ENCODE measurements at regions not wholly inside any gene's neighbourhood (a gene's known extent, or its start where the extent isn't known, plus 50 kb on each side); places are given as distances from the start of the nearest gene placed in this dataset.
"Not testable (repeated sequence)": the region's sequence is repeated elsewhere in the genome, so short reads cannot be mapped to it uniquely, and the experiment has no call there.

DNA sequence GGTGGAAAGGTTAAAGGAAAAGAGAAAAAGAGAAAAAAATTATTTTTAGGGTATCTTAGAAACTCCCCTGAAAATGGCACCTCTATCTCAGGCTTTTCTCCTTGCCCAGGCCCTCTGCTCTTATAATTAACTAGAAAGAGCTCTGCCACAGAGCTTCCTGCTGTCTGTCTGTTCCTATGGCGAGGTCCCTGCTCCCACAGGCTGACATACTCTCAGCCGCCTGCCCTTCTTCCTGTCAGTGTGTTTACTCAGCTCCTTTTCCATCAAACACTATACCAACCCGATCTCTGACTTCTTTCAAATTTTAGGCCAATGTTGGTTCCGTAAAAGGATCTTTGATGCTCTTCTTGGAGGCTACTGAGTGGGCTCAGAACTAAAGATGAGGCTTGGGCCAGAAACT lies 482.6 kb downstream of the DMAC1 start:
- Histone ChIP-seq H3K9me3 (replicated peaks) (peaks cover 32% of the 10 kb centered on the region), H3K4me3 (no peak overlapping the region), H3K4me1 (peaks cover 23% of the 10 kb centered on the region), H3K27ac (replicated peaks) (peak overlapping the region; percentile 72), H3K36me3 (no peaks in the 10 kb centered on the region), H3K27me3 (ENCODE audit: low read depth) (no peaks in the 10 kb centered on the region)
- TF ChIP-seq CTCF (IDR thresholded peaks at IDR 0.05; ENCODE audit: borderline replicate concordance): no peak
- no peak for DNase-seq
- intact Hi-C loops (cut with micrococcal nuclease): no loop called here

DNA sequence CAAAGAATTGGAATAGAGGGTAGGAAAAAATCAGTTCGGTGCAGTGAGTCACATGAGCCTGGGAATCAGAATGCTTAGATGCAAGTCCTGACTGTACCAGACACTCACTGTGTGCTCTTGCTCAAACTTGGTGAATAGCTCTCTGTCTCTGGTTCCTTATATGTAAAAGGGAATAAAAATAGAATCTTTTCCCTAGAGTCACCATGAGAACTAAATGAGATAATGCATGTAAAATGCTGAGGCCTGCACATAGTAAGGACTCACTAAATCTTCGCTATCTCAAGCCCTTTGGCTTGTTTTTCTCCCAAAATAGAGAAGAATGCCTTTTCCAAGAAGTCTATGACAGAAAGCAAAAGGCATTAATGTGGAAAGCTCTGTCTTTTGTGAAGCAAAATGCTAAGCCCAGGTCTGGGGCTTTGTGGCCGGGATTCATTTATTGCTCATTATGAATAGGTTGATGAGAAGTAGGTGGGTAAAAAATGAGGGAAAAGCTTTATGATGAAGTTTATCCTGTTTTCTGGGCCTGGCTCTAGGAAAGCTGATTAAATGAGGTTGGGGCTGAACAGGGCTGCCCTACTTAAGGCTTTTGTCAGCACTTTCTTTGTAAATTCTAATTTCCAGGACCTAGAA lies 483.3 kb downstream of the DMAC1 start:
- H3K27me3 ChIP-seq (ENCODE audit: low read depth): no peaks in the 10 kb centered on the region
- no peak for TF ChIP-seq CTCF (IDR thresholded peaks at IDR 0.05; ENCODE audit: borderline replicate concordance)
- peaks cover 23% of the 10 kb centered on the region for H3K4me1 ChIP-seq
- no peak for DNase-seq
- no peaks in the 10 kb centered on the region for H3K36me3 ChIP-seq
- H3K9me3 ChIP-seq (replicated peaks): peaks cover 39% of the 10 kb centered on the region
- H3K27ac ChIP-seq (replicated peaks): peak overlapping the region; percentile 72
- no peak overlapping the region for H3K4me3 ChIP-seq
- intact Hi-C loops (cut with micrococcal nuclease): no loop called here

DNA sequence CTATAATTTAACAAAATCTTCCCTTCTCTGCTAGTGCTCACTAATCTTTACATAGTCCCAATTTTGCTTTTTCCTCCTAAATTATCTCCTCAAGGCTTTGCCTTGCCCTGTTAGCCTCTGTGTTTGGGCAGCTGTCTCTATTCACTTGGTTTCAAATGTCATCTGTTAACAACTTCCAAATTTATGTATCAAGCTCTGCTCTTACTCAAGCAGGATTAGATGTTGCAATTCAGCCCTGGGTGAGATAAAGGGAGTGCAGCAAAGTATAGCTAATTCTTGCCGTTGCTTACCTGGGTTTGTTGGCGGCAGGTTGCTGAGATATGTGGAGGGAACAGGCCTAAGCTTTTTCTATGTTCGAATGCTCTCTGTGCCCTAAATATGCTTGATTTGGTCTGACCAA lies 483.8 kb downstream of the DMAC1 start:
- Histone ChIP-seq H3K9me3 (replicated peaks) (peaks cover 44% of the 10 kb centered on the region), H3K4me1 (peaks cover 23% of the 10 kb centered on the region), H3K27me3 (ENCODE audit: low read depth) (no peaks in the 10 kb centered on the region), H3K4me3 (no peak overlapping the region), H3K36me3 (no peaks in the 10 kb centered on the region), H3K27ac (replicated peaks) (peak overlapping the region; percentile 72)
- TF ChIP-seq CTCF (IDR thresholded peaks at IDR 0.05; ENCODE audit: borderline replicate concordance): no peak
- no peak for DNase-seq
- intact Hi-C loops (cut with micrococcal nuclease): no loop called here

DNA sequence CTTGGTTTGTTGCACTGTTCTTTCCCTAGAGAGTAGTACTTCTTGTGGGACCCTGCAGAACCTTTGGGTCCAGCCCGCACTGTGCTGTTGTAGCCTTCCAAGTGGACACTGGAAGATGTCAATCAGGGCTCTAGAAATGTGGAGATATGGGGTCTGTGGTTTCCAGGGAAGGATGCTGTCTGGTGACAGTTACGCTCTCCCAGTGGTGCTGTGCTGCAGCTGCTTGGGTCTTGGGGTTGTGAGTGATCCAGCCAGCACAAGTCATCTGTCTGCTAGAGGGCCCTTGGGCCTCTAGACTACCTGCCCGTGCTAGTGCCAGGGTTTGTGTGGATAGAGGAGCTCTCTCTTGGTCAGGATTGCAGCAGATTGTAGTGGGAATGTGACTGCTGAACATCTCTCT lies 484.5 kb downstream of the DMAC1 start:
- H3K4me3 ChIP-seq: no peak overlapping the region
- peak overlapping the region; percentile 72 for H3K27ac ChIP-seq (replicated peaks)
- TF ChIP-seq CTCF (IDR thresholded peaks at IDR 0.05; ENCODE audit: borderline replicate concordance): no peak
- intact Hi-C loops (cut with micrococcal nuclease): no loop called here
- H3K4me1 ChIP-seq: peaks cover 23% of the 10 kb centered on the region
- peaks cover 51% of the 10 kb centered on the region for H3K9me3 ChIP-seq (replicated peaks)
- no peaks in the 10 kb centered on the region for H3K27me3 ChIP-seq (ENCODE audit: low read depth)
- no peaks in the 10 kb centered on the region for H3K36me3 ChIP-seq
- no peak for DNase-seq

- H3K27me3 ChIP-seq (ENCODE audit: low read depth): no peaks in the 10 kb centered on the region
- no peaks in the 10 kb centered on the region for H3K36me3 ChIP-seq
- peaks cover 23% of the 10 kb centered on the region for H3K4me1 ChIP-seq
- H3K4me3 ChIP-seq: no peak overlapping the region
- H3K27ac ChIP-seq (replicated peaks): no peak overlapping the region
- peaks cover 68% of the 10 kb centered on the region for H3K9me3 ChIP-seq (replicated peaks)
- TF ChIP-seq CTCF (IDR thresholded peaks at IDR 0.05; ENCODE audit: borderline replicate concordance): no peak
- intact Hi-C loops (cut with micrococcal nuclease): no loop called here
- no peak for DNase-seq
Observed at GRCh38 chr9:7313389-7313788, 486.2 kb downstream of the DMAC1 start.

- intact Hi-C loops (cut with micrococcal nuclease); H3K27ac ChIP-seq (replicated peaks); H3K4me1 ChIP-seq; H3K27me3 ChIP-seq (ENCODE audit: low read depth); H3K4me3 ChIP-seq; H3K36me3 ChIP-seq; DNase-seq: not testable (repeated sequence)
- H3K9me3 ChIP-seq (replicated peaks): peaks cover 66% of the 10 kb centered on the region
Observed at GRCh38 chr9:7309051-7309450, 490.5 kb downstream of the DMAC1 start.

All from left ventricle myocardium inferior (tissue), 1 donor.